GM21528 (cell line): ENCODE measurements at regions not wholly inside any gene's neighbourhood (a gene's known extent, or its start where the extent isn't known, plus 50 kb on each side); places are given as distances from the start of the nearest gene placed in this dataset.

Experiments used
- ATAC-seq: cut with Tn5 transposase; IDR thresholded peaks from one replicate; pipeline ENCODE4 v1.9.1; 2021; ENCODE audit warnings: mild to moderate bottlenecking, moderate library complexity; ENCODE audit not compliant: unreplicated experiment, low FRiP score

DNA sequence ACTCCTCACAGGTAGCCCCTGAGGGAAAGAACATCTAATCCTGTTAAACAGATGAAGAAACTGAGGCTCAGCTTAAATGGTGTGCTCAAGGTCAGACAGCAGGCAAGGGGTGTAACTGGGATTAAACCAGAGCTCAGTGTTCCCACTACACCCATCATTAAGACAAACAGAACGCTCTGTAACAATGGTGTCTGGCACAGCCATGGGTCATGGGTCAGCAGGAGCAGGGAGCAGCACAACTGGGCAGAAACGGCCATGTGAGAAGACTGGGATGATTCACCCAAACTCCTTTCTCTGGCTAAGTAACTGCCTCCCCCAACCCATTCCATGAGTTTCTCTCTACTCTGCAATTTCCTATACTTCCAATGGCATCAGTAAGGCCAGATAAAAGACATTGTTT is 85.5 kb upstream of the PDE1C start:
- no peak for ATAC-seq

DNA sequence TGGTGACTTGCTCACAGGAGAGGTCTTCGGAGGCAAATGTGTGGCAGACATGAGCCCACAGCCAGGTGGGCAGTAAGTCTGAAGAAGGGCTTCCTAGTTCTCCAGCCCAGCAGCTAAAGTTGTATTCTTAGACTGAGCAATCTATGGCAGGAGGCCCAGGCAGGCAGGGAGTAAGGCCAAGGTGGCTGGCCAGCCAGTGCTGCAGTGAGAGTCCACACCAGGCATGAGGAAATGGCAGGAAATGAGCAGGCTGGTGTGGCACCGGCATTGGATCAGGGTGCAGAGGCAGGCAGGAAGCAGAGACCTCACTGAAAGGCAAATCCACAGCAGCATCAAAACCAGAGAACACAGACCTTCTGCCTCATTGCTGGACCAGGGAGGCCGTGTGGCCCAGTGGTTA is 84.6 kb upstream of the PDE1C start:
- ATAC-seq: no peak

GRCh38 chr7:32153006-32153405 is 82.8 kb upstream of the PDE1C start:
- ATAC-seq: no peak

GRCh38 chr7:32152576-32152975 is 82.4 kb upstream of the PDE1C start:
- ATAC-seq: no peak

DNA sequence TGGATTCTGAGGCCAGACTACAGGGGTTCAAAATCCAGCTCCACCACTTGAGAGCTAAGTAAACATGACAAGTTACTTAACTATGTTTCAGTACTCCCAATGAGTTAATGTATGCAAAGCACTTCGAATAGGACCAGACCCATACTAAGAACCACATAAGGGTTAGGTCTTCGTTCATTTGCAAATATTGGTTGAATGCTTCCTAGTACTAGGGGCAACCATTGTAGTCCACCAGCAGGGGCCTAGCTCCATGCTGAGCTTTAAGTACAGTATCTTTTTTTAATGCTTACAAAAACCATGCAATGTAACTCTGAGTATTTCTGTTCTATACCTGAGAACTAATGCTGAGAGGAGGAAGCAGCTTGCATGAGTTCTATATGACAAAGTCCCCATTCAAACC is 80.4 kb upstream of the PDE1C start:
- ATAC-seq: no peak

DNA sequence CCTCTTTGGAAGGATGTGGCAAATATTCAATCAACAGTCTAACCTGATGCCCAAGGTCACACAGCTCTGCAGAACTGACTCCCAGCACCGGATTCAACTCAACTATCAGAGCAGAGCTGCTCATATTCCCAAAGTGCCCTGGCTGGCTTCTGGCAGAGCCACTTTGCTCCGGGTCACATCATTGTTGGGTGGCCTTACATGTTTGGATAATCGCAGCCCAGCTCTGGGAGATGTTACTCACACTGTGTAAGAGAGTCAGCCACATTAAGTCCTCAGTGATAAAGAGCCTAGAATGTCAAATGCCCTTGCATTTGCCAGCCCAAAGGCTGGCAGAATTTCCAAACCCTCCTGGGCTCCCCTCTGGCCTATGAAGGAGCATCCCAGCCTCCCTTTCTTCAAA is 79.8 kb upstream of the PDE1C start:
- no peak for ATAC-seq

GRCh38 chr7:32147546-32148268 is 77.5 kb upstream of the PDE1C start:
- no peak for ATAC-seq

DNA sequence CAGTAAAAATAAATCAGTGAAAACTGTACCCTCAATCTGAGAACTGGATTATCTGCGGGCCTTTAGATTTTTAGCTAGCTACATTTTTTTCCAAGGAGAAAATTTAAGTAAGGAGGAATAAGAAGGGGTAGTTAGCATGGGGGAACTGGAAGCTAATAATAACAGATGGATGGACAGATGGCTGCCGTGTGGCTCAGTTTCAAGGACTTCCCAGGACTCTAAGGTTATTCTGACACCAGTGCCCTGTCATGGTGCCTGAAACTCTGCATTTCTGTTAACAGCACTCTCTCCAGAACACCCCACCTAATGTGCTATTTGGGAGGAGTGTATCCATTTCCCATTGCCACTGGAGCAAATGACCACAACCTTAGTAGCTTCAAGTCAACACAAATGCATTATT is 75.7 kb upstream of the PDE1C start:
- no peak for ATAC-seq

GRCh38 chr7:32144676-32145075 is 74.5 kb upstream of the PDE1C start:
- ATAC-seq: no peak

GRCh38 chr7:32143301-32143700 is 73.1 kb upstream of the PDE1C start:
- ATAC-seq: no peak

GRCh38 chr7:32142649-32143048 is 72.4 kb upstream of the PDE1C start:
- no peak for ATAC-seq

DNA sequence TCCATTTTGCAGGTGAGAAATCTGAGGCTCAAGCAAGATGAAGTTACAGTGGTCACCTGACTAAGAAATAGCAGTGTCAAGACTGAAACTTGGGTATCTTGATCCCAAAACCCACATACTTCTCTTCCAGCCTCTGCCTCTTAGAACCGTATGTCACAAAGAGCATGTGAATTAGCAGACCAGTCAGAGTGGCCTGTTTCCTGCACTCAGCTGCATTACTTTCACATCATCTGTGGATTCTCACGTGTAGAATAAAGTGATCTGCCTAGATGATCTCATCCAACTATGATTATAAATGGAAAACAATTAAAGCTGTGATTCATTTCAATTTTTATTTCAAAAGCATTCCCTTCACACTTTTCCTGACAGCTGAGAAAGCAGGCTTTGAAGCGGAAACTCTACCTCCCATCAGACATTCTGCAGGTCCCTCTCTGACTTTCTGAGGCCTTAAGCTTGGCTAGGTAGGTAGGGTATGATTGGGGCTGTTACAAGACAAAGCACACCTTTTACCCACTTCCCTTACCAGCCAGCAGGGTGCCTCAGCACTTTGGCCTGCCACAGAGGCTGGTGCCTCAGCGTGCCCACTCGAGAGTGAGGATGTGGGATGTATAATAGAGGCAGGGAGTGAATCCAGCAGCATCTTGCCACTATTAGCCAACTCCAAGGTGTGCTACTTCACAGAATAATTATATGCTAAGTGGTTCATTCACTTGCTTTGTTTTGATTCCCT is 70.2 kb upstream of the PDE1C start:
- no peak for ATAC-seq

- ATAC-seq: no peak
Measured at GRCh38 chr7:32137059-32137458, 66.9 kb upstream of the PDE1C start.

GRCh38 chr7:32131091-32131490 is 60.9 kb upstream of the PDE1C start:
- no peak for ATAC-seq

DNA sequence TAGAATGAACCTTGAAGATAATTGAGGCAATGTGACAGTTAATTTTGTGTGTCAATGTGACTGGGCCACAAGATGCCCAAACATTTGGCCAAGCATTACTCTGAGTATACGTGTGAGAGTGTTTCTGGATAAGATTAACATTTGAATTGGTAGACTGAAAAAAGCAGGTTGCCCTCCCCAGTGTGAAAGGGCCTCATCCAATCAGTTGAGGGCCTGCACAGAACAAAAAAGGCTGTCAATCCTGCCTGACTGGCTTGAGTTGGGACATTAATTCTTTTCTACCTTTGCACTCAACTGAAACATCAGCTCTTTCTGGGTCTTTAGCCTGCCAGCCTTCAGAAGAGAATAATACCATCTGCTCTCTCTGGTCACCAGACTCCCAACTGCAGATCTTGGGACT is 56.6 kb upstream of the PDE1C start:
- no peak for ATAC-seq
